GM18526 (cell line): ENCODE measurements at regions not wholly inside any gene's neighbourhood (a gene's known extent, or its start where the extent isn't known, plus 50 kb on each side); places are given as distances from the start of the nearest gene placed in this dataset.

ENCODE experiments used
- POLR2A ChIP-seq: IDR thresholded peaks from 3 replicates; pipeline ENCODE4 v1.6.1; 2011; ENCODE audit not compliant: insufficient read length; ENCODE audit errors: extremely low read depth

DNA sequence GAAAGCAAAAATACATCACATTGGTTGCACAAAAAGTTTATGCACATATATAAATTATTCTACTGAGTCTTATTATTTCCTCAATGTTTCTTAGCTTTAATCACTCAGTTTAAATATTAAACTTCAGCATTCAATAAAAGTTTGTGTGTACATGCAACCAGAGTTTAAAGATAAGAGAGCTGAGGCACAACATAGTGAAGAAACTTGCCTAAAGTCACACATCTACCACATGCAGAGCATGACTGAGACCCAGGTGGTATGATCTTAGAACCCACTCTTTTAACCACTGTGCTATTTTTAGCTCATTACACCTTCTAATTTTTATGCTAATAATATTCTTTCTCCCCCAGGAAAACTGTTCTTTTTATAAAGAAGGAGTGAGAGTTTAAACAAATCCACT is 96.1 kb upstream of the GOLIM4 start:
- no peak for TF ChIP-seq POLR2A

DNA sequence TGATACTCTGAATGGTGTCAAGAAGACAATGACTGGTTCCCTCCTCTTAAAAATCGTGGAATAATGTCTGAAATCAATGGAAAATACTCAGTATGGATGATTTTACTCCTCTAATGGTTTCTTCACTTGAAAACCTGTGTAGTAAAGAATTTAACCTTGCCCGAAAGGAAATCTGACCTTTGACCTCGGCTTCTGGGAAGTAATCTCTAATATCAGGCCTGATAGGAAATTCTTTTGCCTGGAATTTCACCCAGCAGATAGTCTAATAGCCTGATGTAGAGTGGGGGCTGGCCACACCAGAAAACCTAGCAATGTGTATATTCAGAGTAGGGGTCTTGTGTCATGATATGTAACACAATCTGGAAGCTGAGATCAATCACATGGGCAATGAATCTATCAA is 91.5 kb upstream of the GOLIM4 start:
- TF ChIP-seq POLR2A: no peak

DNA sequence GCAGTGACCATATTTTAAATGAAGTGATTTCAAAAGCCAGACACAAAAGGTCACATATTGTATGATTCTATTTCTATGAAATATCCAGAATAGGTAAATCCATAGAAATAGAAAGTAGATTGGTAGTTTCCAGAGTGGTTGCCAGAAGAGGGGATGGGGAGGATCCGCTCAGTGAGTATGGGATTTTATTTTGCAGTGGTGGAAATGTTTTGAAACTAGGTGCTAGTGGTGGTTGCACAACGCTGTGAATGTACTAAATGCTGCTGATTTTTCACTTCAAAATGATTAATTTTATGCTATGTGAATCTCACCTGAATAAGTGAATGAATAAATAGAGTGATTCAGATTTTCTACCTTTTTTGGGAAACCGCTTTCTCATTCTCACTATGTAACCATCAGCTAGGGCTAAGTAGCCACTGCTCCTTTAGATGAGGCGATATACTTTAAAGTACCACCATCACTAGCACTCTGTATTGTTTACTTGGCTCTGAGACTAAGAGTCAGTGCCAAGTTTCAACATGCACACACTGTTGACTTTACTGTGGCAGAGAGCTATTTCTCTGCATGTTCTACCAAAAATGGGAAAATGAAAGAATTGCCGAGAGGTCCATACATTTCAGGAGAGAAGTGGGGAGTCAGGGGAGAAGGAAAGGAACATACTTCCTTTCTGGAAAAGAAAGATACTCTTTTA is 90.7 kb upstream of the GOLIM4 start:
- TF ChIP-seq POLR2A: no peak

DNA sequence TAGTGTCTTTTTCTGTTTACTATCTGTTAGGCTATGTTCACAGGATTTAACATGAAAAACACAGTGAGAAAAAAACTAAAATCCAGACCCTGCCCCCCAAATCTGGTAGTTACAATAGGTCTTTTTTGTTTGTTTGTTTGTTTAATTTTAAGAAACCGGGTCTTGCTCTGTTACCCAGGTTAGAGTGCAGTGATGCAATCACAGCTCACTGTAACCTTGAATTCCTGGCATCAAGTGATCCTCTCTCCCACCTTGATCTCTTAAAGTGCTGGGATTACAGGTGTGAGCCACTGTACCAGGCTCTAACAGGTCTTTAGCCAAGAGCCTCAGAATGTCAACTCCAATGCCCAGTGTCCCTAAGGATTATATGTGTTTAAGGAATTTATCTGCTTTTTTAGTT is 88.0 kb upstream of the GOLIM4 start:
- no peak for TF ChIP-seq POLR2A

DNA sequence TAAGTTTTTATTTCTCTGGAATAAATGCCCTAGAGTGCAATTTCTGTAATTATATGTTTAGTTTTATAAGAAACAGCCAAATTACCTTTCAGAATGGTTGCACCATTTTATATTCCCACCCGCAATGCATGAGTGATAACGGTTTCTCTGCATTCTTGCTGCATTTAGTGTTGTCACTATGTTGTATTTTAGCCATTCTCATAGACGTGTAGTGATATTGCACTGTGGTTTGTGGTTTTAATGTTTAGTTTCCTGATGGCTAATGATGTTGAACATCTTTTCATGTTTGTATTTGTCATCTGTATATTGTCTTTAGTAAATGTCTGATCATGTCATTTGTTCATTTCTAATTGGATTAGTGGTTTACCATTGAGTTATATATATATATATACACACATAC is 73.0 kb upstream of the GOLIM4 start:
- TF ChIP-seq POLR2A: no peak

DNA sequence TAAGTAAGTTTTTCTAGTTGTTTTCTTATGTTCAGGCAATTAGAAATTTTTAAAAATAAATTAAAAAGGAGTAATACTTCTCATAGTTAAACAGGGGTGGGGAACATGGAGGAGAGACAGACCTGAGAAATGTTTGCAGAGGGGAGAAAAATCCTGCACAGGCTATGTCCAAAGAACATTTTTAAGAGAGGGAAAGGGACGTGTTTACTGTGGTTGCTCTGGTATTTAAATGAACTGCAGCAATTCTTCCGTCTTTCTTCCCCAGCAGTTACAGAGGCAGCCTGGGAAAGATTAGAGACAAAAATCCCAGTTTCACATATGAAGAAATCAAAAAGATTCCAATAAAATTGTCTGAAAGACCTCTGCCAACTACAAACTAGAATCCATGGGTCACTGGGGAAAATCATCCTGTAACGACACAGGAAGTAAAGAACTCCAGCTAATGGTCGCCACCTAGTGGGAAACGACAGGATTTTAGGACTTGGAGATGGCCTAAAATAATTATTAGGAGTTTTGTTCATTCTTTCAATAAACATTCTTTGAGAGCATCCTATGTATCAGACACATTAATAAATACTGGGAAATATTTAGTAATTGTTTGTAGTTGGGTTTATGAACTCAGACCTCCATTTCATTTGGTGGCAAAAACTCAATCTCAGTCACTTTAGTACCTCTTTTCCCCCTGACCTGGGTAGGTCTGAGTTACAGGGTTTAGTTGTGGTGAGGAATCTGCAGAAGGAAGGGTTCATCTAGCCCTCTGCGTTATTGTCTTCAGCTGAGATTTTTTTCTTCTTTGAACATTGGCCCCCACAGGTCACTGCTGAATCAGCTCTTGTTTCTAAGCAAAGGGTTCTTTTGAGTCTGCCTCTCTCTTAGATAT is 69.9 kb upstream of the GOLIM4 start:
- TF ChIP-seq POLR2A: no peak

DNA sequence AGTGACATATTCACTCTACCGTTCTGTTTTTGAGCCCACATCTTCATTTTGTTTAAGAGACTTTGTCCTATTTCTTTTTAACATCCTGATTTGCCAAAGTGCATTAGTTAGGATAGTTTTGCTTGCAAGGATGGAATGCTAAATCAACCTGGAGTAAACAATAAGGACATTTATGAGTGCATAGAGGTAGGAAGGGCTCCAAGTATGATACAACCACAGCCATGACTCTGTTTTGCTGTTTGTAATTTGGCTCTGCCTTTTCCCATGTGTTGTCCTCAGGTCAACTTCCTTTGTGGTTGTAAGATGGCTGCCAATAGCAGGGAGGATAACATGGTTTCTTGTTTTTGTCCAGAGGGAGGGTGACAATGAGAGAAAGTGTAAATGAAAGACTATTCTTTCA is 66.4 kb upstream of the GOLIM4 start:
- no peak for TF ChIP-seq POLR2A

DNA sequence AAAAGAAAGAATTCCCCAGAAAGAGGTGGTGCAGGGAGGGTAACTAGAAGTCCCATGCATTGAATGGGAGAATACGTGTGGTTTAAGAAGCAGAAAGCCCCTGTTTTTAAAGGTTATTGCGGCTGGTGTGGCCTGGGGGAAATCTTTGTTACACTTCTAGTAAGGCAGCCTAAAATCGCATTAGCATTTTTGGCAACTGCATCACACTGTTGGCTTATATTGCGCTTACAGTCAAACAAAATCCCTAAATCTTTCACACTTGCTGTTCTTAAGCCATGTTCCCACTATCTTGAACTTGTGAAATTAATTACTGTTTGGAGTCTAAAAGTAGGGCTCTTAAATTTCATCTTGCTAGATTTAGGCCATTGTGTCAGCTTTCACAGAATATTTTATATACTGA is 66.0 kb upstream of the GOLIM4 start:
- TF ChIP-seq POLR2A: no peak

DNA sequence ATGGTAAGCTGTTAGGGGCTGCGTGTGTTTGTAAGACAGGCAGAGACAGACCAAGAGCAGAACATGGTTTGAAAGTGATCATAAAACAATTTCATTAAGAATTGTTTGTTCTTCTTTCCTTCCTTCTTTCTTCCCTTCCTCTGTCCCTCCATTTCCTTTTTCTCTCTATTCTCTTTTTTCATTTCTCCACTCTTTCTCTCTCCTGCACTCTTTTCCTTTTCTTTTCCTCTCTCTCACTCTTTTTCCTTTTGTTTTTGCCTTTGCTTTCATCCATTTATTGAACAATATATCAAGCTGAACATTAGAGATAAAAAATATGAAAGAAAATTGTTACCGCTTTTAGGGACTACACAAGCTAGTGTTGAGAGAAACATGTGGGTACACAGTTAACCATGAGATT is 62.2 kb upstream of the GOLIM4 start:
- no peak for TF ChIP-seq POLR2A

DNA sequence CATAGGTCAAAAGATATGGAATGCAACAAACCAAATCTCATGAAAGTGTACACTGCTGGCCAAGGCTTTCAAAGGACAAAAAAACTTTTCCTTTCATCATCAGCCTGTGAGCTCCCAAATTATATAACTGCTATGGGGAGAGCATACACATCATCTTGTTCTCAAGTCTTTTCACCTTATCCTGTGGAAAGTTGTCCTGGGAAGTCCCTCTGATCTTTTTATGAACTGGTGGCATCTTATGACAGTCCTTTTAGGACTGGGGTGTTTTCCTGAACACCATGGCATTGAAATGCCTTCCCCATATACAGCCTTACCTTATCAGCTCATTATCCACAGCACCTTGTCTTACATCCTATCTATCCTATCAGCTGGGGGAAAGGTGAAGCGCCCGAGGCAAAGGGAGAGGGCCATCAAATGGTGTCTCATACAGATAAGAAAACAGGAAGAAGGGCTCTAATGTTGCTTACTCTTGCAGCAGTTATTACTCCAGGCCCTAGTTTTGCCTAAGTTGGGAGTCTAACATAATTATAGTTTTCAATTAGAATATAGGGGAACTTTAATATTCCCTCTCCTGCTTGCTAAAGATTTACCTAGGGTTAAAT is 61.5 kb upstream of the GOLIM4 start:
- no peak for TF ChIP-seq POLR2A

DNA sequence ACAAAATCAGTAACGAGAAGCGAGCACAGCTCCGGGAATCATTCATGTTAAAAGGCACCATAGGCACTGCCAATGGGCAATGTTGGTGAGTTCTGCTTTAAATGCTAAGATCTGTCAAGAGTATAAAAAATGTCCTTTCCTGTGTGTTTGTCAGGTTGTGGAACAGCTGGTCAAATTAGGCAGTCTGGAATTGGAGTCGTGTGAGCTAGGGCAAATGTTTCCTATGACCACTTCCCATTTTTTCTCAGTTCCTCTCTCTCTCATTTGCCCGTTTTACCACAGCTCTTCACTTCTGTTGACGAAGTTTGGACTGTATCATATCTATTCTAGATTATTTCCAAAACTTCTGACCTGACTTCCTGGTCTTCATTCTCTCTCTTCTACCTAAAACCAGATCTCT is 60.8 kb upstream of the GOLIM4 start:
- TF ChIP-seq POLR2A: no peak

DNA sequence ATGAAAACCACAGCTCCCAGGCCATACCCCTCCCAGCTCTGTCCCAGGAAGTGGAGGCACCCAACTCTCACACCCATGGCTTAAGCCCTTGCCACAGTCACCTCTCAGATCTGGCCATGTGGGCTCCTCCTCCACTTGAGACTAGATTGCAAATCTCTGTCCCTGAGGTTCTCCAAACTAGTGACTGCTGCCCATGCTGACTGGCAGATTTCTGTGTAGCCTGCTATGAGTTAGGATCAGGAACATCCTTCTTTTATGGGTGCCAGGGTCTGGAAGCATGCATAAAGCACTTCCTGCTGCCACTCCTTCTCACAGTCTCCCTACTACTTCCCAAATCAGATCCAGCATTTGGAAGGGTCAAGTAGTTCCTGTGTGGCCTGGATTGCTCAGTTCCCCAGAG is 59.6 kb upstream of the GOLIM4 start:
- TF ChIP-seq POLR2A: no peak

DNA sequence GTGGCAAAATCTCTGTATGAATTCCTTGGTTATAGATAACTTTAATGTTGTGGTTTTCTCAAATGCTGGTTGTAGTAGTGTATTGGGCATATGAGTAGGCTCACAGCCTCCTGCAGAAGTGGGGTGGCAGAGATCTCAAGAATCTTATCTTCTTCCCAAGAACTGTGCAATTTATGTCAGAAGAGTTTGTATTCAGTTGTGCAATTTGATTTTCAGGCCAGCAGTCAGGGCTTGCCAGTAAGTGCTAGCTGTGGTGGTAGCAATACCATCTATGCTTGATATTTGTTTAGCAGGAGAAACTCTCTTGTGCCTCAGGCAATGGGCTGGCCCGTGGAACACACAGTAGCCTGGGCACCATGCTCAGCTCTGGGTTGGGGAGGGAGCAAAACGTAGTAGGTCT is 58.4 kb upstream of the GOLIM4 start:
- no peak for TF ChIP-seq POLR2A

DNA sequence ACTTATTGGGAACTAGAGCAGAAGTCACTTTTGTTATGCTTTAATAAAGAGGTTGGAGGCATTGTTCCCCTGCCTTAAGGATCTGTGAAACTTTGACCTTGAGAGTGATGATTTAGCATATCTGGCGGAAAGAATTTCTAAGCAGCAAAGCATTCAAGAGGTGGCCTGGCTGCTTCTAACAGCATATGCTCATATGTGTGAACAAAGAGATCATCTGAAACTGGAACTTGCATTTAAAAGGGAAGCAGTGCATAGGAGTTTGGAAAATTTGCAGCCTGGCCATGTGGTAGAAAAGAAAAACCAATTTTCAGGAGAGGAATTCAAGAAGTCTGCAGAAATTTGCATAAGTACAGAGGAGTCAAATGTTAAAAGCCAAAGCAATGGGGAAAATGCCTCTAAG is 56.4 kb upstream of the GOLIM4 start:
- no peak for TF ChIP-seq POLR2A
